NCI-H1417 treated with DMSO at 0.1 percent for 48 hours (cell line): ENCODE measurements at regions not wholly inside any gene's neighbourhood (a gene's known extent, or its start where the extent isn't known, plus 50 kb on each side); places are given as distances from the start of the nearest gene placed in this dataset.
"Not testable (repeated sequence)": the region's sequence is repeated elsewhere in the genome, so short reads cannot be mapped to it uniquely, and the experiment has no call there.

Experiments
- DNase-seq: peaks from one replicate; lab custom pipeline; 2025; lab: John Stamatoyannopoulos, UW

DNA sequence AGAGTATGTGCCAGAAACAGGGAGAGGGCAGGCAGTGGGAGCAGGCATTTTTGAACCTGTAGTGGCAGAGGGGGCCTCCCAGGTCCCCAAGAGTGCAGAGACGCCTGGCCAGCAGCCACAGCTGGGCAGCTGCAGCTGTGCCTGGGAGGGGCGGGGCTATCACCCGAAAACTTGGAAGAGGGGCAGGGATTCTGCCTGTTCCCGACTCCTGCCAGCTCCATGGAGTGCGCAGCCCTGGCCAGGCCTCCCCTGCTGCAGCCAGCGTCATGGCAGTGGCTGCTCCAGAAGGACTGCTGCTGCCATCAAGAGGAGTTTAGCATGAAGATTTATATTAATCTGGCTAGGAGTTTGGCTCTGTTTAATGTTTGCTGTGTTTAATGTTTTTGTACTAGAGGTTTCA, 532.1 kb upstream of the PITX2 start:
- no peak for DNase-seq

DNA sequence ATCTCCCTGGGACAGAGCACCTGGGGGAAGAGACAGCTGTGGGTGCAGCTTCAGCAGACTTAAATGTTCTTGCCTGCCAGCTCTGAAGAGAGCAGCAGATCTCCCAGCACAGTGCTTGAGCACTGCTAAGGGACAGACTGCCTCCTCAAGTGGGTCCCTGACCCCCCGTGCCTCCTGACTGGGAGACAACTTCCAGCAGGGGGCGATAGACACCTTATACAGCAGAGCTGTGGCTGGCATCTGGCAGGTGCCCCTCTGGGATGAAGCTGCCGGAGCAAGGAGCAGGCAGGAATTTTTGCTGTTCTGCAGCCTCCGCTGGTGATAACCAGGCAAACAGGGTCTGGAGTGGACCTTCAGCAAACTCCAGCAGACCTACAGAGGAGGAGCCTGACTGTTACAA, 541.7 kb upstream of the PITX2 start:
- not testable (repeated sequence) for DNase-seq

DNA sequence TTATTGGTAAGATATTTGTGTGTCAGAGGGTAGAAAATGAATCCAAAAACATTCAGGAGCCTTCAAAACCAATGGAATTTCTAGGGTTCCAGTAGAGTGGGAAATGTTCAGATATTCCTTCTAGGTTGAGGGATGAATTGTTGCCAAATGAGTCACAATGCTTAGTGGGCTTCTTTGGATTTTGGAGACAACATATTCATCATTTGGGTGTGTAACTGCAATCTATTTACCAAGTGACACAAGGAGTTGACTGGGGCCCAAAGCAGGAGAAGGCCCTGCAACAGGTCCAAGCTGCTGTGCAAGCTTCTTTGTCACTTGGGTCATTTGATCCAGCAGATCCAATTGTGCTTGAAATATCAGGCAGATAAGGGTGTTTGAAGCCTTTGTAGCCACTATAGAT, 551.5 kb upstream of the PITX2 start:
- DNase-seq: no peak

DNA sequence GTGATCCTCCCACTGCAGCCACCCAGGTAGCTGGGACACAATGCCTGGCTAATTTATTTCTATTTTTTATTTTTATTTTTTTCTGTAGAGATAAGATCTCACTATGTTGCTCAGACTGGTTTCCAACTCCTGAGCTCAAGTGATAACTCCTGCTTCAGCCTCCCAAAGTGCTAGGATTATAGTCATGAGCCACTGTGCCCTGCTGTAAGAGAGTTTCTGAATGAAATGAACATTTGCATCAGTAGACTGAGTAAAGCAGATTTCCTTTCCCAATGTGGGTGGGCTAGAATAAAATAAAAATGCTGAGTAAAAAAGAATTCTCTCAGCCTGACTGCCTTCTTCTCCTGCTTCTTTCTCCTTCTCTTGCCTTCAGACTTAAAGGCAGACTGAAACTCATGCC, 555.4 kb upstream of the PITX2 start:
- DNase-seq: no peak

DNA sequence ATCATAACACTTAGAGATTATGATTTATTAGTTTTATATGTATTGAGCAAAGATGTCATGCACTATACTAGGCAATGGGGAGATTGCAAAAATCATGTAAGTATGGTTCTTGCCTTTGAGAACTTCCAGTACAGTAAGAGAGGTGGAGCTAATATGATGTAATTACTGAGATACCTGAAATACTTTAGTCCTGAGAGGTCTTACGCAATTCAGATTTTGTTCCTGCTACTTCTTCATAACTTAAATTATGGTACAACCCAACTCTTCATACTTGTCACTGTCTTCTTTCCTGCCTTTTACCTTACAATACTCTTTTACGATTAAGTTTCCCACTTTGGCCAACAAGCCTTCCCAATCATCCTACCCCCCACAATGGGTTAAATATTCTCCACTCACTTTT, 564.2 kb upstream of the PITX2 start:
- DNase-seq: no peak

DNA sequence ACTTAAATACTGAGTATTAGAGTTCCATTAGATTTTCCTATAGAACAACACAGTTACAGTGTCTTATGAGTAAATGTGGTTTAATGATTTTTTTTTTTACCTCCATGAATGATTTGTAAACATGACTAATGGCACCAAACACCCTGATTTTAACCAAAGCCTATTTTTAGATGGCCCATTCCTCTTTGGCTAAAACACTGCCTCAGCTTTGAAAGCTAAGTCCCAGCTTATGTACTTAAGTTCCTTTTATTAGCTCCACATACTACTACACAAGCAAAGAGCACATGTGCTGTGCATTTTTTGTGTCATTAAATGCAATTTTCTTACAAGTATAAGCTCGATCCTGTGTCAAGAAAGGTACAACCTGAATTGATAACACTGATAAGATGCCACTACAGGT, 575.6 kb upstream of the PITX2 start:
- no peak for DNase-seq

DNA sequence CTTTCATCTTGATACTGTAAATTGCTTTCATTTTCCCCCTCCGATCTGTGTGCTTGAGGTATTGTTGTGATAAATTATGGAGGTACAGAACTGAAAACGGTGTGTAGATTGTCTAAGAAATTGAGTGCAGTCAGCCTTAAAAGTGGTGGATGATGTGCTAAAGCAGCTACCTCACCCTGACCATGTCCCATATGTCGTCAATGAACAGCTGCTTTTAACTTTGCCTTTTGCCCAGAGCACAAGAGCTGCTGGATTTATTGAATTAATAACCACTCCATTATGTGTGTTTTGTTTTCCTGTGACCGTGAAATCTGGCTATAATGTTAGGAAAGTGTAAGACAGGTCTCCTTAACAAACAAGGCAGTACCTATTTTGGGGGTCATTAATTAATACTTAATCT, 581.9 kb upstream of the PITX2 start:
- no peak for DNase-seq

DNA sequence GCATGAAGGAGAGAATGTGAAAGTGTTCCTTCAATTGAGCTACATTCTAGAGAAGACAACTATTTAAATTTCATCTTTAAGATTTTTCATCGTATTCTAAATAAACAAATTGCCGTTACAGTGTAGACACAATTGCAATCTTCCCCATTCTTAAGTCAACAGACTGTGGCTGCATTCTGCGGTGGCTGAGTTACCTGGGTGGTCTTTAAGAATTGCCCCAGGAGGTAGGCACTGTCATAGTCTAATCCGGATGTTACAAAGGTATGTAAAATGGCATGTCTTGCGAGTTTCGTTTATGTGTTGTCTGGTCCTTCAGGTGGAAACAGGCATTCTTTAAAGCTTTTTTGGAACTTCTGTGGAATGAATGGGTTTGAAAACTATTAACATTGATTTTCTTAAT, 586.1 kb upstream of the PITX2 start:
- no peak for DNase-seq

DNA sequence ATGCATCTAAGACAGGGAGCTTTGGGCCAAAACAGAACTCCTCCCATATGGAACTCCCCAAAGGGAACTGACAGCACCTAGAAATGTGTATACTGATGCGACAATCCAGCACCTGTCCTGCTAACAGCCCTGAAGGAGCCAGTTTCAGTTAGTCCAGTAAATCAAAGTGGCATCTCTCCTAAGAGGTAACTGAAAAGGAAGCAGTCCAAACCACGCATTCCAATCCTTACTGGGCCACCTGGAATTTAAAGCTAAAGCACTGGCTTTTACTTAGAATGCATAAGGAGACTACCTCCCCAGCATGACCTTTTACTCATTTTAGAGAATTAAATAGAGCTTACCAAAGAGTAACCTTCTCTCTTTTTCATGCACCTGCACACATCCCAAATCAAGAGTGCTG, 586.8 kb upstream of the PITX2 start:
- no peak for DNase-seq

DNA sequence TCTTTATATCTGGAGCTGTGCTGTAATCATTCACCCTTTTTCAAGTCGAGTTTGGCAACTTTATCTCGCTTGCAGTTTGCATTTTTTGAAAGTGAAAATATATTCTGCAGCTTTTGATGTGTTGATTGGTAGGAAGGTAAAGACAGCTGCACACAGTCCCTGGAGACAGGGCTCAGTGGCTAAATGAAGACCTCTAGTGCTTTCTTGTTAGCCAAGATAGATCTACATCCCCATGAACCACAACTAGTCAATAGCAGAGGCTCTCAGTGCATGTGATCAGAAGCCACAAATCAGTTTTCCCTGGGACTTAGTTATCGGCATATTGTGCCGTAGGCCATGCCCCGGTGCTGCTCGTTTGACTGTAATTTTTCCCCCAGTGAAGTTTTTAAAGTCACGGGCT, 587.7 kb upstream of the PITX2 start:
- no peak for DNase-seq

DNA sequence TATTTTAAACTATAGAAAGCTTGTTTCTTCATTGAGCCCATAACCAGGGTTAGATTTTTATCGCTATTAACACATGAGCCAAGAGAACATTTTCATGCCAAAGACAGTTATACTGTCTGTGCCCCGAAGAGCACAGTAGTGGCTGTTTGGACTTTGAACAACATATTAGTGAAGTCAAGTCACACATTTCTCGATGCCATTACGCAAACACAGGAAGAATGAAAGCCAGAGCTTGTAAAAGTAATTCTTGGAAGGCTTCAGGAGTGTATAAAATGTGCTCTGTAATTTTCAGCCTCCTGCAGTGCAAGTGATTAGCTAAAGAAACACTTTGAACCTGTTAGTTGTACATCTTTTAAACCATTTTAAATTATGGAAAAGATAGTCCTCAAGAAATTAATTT, 590.7 kb upstream of the PITX2 start:
- DNase-seq: no peak

DNA sequence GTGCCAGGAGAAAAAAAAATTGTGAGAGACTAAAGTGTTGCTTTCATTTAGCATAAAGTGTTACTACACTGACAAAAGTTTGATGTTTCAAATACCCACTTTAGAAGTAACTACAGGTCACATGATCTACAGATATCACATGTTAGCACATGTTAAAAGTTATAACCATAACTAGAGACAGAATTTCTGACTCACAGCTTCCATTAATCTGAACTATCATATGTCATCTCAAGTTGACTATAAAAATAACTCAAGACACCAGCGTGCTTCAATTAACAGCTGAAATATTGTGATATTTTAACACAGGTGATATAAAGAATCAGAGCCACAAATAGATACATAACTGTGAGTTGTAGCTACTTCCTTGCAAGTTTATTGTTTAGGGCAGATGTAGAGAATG, 591.5 kb upstream of the PITX2 start:
- DNase-seq: no peak

DNA sequence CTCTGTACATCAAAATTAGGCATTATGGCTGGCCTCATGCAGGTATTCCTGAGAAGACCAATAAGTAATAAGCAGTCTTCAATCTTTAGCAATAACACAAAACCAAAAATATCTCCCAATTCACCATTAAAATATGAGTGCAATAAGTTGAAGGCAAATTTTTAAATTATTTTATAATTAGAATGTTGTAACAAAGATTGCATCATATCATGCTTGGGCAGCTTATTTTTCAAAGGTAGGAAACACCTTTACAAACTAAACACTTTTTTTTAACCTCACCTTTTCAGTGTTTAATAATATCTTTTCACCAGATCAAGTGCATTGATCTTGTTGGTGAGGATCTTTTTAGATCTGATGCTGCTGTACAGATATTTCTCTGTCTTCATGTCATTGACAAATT, 592.9 kb upstream of the PITX2 start:
- no peak for DNase-seq

DNA sequence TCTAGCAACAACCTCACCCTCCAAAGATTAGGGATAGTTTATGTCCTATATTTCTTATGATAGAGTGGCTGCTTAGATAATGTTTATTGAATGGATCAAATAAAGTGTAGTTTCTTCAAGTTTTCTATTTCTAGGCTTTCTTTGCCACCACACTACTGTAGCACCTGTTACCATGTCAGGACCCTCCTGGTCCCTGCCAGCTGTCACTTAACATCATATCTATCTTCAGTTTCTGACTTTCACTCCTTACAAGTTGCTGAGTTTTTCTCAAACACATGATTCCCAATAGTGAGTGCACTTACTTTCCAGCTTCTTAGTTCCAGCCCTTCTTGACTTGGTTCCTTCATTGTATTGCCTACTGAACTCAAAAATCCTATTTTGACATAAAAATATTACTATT, 593.9 kb upstream of the PITX2 start:
- no peak for DNase-seq

DNA sequence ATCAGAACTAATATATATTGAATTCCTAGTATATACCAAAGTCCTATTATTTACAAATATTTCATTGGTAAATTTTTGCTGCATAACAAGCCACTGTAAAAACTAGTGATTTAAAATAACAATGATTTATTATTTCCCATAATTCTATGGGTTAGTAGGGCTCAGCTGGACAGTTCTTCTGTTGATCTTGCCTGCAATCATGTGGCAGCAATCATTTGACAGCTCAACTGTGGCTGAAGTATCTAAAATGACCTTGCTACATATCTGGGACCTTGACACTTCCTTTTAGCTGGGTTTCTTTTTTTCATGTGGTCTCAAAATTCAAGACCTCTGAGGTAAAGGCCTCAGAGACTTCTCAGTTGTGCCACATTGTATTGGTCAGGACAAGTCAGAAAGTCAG, 598.5 kb upstream of the PITX2 start:
- DNase-seq: no peak

DNA sequence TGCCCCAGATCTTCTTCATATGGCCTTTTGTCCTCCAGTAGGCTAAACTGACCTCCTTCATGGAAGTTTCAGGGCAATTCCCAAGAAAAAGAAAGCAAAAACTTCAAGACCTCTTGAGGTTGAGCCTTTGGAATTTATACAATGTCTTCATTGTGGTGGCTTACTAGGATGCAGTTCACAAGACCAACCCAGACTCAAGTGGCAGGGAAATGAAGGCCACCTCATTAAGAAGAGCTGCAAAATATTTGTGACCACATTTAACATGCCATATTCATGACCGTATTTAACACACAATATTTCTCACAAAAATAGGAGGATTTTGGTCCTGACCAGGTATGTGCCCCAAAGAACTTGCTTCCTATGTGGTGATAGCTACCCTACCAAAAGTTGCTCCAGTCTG, 605.5 kb upstream of the PITX2 start:
- no peak for DNase-seq

DNA sequence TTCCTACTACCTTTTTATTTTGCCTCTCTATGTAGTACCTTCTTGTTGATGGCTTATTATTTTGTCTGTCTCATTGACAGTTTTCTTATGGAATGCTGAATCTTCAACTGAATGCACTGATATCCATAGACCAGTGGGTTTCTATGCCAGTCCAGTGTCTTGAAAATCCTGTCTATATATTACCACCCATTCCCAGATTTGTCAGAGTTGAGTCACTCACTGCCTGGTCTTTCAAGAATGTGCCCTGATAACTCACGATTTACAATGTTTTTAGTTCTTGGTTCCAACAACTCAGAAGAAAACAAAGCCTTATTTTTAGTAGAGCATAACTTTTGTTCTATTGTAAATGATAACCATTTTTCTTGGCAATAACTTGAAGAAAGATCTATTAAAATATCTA, 606.0 kb upstream of the PITX2 start:
- DNase-seq: no peak

DNA sequence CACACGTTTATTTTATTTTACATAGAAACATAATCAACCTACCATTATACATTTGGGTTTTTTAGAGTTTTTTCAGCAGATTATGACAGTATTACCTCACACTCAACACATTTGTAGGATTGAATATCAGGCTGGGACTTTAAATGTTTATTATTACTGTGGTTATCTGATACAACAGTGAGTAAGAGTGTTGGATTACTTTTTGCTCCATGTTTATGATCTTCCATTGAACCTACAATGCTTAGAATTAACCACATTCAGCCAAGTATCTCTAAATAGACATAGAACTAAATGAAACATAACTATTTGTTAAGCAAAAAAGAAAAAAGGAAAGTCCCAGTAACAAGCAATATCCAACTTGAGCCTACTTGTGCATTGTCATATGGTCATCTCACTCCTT, 607.4 kb upstream of the PITX2 start:
- DNase-seq: no peak

DNA sequence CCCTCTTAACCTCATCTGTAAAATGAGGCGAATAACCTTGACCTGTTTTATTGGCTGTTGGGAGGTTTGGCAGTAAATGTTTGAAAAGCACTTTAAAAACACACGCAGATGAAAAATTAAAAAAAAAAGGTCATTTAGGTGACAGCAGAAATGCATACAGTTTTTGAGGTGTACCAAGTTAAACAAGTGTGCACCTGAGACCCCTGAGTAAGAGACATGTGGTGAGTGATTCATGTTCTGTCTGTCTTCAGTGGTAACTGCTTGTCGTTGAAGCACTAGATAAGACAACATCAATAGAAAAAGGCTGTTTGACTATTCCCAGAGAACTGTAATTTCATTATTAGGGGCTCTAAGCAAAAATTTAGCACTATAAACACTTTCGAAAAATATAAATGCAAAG, 608.4 kb upstream of the PITX2 start:
- DNase-seq: no peak

DNA sequence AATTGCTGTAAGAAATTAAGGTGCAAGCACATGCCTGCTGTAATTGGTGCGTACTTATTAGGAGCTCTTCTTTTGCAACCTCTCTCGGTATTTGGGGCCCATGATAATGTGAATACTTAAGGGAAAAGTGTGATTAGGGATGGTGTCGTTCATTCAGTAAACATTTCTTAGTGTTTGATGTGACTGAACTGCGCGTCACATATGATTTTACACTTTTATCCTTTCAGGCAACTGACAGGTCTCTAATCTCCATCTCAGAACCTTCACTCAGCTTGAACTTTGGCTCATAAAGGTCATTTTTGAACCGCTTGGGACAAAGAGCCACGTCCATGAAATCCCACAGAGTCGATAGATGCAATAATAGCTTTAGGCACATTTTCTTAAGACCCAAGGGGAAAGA, 612.1 kb upstream of the PITX2 start:
- no peak for DNase-seq

DNA sequence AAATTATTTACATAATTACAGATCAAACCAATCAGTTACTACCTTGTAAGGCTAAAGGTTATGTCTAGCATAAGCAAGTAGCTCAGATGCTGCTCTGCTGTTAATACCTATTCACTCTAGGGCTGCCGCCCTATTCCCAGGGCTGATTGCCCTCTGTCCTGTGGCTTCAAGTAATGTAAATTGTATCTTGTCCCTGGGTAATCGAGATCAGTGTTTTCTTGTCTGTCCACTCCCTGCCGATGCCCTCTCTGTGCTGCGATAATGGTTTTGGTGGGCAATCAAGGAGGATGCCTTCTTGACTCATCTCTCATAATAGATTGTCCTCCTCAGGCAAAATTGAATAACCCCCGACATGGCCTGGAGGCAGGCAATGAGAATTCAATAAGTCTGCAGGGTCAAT, 641.0 kb upstream of the PITX2 start:
- no peak for DNase-seq

DNA sequence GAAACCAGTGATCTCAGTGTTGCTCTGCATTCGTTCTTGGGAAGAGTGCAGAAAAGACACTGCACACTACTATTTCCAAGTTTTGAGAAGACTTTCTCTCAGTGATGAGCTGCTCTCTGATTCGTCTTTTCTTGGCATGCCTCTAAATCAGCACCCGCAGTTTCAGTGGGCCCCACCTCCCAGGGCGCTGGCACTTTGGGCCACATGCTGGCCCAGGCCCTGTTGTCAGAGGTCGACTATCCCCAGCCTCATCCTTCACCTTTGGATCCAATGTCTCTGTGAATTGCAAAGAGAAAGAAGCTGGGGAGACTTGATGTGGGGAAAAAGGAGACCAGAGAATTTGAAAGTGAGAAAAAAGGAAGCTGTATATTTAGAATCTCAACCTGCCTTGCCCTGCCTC, 644.1 kb upstream of the PITX2 start:
- no peak for DNase-seq

DNA sequence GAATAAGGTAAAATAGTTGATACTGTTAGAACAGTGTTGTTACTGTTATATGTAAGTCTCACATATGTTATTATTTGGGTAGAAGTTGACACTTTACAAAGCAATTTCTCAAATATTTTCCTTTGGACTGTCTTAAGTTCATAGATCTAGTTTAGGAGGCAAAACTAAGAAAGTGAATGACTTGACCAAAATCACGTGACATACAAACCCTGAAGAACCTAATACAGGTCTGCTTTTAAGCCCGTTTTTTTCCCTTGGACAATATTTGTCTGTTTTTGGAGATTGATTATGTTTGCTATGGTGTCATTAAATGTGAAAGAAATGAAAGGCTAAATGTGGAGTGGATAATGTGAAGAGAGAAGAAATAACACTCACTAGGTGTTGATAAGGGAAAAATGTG, 644.9 kb upstream of the PITX2 start:
- no peak for DNase-seq

DNA sequence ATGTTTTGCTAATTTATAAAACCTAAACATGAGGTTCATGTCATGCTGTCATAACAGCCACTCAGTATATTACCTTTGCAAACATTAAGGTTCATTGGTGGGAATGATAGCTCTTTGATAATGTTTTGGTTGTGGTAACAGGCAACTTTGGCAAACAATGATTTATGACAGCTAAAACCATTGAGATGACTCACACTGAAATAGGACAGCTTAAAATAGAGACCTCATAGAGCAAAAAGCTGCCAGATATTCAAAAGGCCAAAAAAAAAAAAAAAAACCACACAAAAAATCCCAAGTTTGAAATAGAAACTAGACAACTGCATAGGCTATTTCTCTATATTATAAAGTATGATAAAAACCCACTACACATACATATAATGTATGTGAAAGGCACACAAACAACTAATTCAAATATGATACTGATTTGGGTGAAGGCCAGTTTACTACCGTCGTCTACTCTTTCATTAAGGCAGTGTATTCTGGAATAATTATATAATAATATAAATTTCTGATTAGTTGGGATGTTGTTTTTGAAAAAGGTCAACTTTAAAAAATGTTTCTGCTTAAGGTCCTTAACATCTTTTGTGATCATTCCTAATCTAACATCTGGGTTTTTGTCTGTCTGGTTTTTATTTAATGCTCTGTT, 646.0 kb upstream of the PITX2 start:
- no peak for DNase-seq

DNA sequence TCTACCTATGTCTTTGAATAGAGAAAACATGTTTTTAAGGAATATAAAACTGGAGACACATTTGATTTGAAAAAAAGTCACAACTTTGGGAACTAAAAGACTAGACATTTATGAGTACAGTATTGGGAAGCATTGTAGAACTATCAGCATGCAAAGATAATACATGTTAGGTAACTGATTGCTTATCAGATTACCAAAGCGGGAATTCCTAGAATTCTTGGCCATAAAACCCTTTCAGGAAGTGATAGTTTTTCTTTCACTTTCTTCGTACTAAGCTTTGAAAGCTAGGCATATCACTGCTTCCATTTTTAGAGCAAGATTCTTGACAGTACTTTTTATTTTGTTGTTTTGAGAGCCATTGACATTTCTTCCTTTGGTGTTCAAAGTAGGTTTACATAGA, 646.6 kb upstream of the PITX2 start:
- no peak for DNase-seq
